ENCODE measurements at regions not wholly inside any gene's neighbourhood (a gene's known extent, or its start where the extent isn't known, plus 50 kb on each side); places are given as distances from the start of the nearest gene placed in this dataset.
A peak's percentile ranks its signal among the peaks of the same experiment; 100 is the strongest.

- Histone ChIP-seq H3K36me3 (replicated peaks in 1 of 2; ENCODE audit: control insufficient read depth in 1 of 2, insufficient read depth in 2 of 2, low read length in 2 of 2) (no peaks in the 10 kb centered on the region), H3K4me1 (ENCODE audit: control insufficient read depth in 1 of 2, insufficient read depth in 2 of 2, low read length in 2 of 2) (peaks cover 19 to 20% of the 10 kb centered on the region in 2 donors), H3K79me2 (ENCODE audit: insufficient read depth, low read length) (no peaks in the 10 kb centered on the region), H3K9me3 (replicated peaks in 1 of 2; ENCODE audit: control insufficient read depth in 1 of 2, insufficient read depth in 1 of 2, low read length in 2 of 2) (no peaks in the 10 kb centered on the region), H3K27me3 (ENCODE audit: control insufficient read depth in 2 of 2, insufficient read depth in 2 of 2, low read length in 2 of 2) (peaks cover 31 to 32% of the 10 kb centered on the region in 2 donors), H3K27ac (ENCODE audit: low read depth in 1 of 2, low read length in 2 of 2) (no peak overlapping the region), H4K20me1 (ENCODE audit: insufficient read depth, low read length) (no peaks in the 10 kb centered on the region), H2AFZ (ENCODE audit: insufficient read depth, low read depth, low read length, poor library complexity, severe bottlenecking) (no peak overlapping the region), H3K9ac (ENCODE audit: insufficient read depth, low read length, poor library complexity, severe bottlenecking) (no peak overlapping the region), H3K4me2 (replicated peaks; ENCODE audit: extremely low read depth, low read length, poor library complexity, severe bottlenecking) (no peak overlapping the region), H3K4me3 (replicated peaks in 1 of 3; ENCODE audit: low read depth in 2 of 3, low read length in 3 of 3) (no peak overlapping the region)
- TF ChIP-seq CTCF (IDR thresholded peaks at IDR 0.05): no peak
- DNase-seq: no peak
- intact Hi-C loops (cut with micrococcal nuclease): no loop called here
- Mint-ChIP-seq H3K9me3 (peaks cover 0 to 4% (median 0%) of the 10 kb centered on the region in 7 donors), H3K4me3 (peak overlapping the region in 1 of 2 donors; percentile 54), H3K27me3 (ENCODE audit: low read depth in 3 of 3) (peaks cover 17 to 35% (median 32%) of the 10 kb centered on the region in 3 donors), H3K36me3 (peaks cover 0 to 3% of the 10 kb centered on the region in 2 donors), H3K27ac (no peak overlapping the region), H3K4me1 (peaks cover 18% of the 10 kb centered on the region)
- WGBS (ENCODE audit: insufficient coverage): 100% methylated on average over 4 of the region's 9 CpGs
Observed at GRCh38 chr5:124662181-124662781, 84.2 kb downstream of the ZNF608 start.

- DNase-seq: no peak
- 100% methylated on average over 1 of the region's 7 CpGs for WGBS (ENCODE audit: insufficient coverage)
- Histone ChIP-seq H3K36me3 (replicated peaks in 1 of 2; ENCODE audit: control insufficient read depth in 1 of 2, insufficient read depth in 2 of 2, low read length in 2 of 2) (no peaks in the 10 kb centered on the region), H3K9me3 (replicated peaks in 1 of 2; ENCODE audit: control insufficient read depth in 1 of 2, insufficient read depth in 1 of 2, low read length in 2 of 2) (no peaks in the 10 kb centered on the region), H3K4me3 (replicated peaks in 1 of 3; ENCODE audit: low read depth in 2 of 3, low read length in 3 of 3) (no peak overlapping the region), H3K27me3 (ENCODE audit: control insufficient read depth in 2 of 2, insufficient read depth in 2 of 2, low read length in 2 of 2) (peaks cover 32 to 36% of the 10 kb centered on the region in 2 donors), H3K9ac (ENCODE audit: insufficient read depth, low read length, poor library complexity, severe bottlenecking) (no peak overlapping the region), H3K27ac (ENCODE audit: low read depth in 1 of 2, low read length in 2 of 2) (no peak overlapping the region), H4K20me1 (ENCODE audit: insufficient read depth, low read length) (no peaks in the 10 kb centered on the region), H3K4me2 (replicated peaks; ENCODE audit: extremely low read depth, low read length, poor library complexity, severe bottlenecking) (no peak overlapping the region), H3K4me1 (ENCODE audit: control insufficient read depth in 1 of 2, insufficient read depth in 2 of 2, low read length in 2 of 2) (peaks cover 19 to 20% of the 10 kb centered on the region in 2 donors), H3K79me2 (ENCODE audit: insufficient read depth, low read length) (no peaks in the 10 kb centered on the region), H2AFZ (ENCODE audit: insufficient read depth, low read depth, low read length, poor library complexity, severe bottlenecking) (no peak overlapping the region)
- Mint-ChIP-seq H3K27me3 (ENCODE audit: low read depth in 3 of 3) (peaks cover 17 to 35% (median 32%) of the 10 kb centered on the region in 3 donors), H3K4me1 (peaks cover 18% of the 10 kb centered on the region), H3K36me3 (peaks cover 0 to 3% of the 10 kb centered on the region in 2 donors), H3K27ac (no peak overlapping the region), H3K9me3 (peaks cover 0 to 4% (median 0%) of the 10 kb centered on the region in 7 donors), H3K4me3 (peak overlapping the region in 1 of 2 donors; percentile 54)
- intact Hi-C loops (cut with micrococcal nuclease): no loop called here
- no peak for TF ChIP-seq CTCF (IDR thresholded peaks at IDR 0.05)
Observed at GRCh38 chr5:124661317-124662141, 84.9 kb downstream of the ZNF608 start.

Measured in CD14-positive monocyte (primary cell).